Immature natural killer cell (primary cell): ENCODE measurements at regions not wholly inside any gene's neighbourhood (a gene's known extent, or its start where the extent isn't known, plus 50 kb on each side); places are given as distances from the start of the nearest gene placed in this dataset.
"Not testable (repeated sequence)": the region's sequence is repeated elsewhere in the genome, so short reads cannot be mapped to it uniquely, and the experiment has no call there.

Experiments used
- DNase-seq, 3 donors: peaks; one replicate each; pipeline ENCODE4 v3.0.0; 2022; ENCODE audit warnings: mixed read lengths in 1 of 3
- H3K27ac Mint-ChIP-seq, 6 donors: one replicate each; pipeline ENCODE4 v1.8.0; 2020; ENCODE audit warnings: mixed read lengths in 6 of 6, mild to moderate bottlenecking in 5 of 6, inconsistent platforms in 4 of 6, moderate library complexity in 3 of 6
- H3K27me3 Mint-ChIP-seq, 3 donors: one replicate each; pipeline ENCODE4 v1.8.0; 2020 to 2021; ENCODE audit warnings: low read depth in 3 of 3, mild to moderate bottlenecking in 3 of 3, mixed read lengths in 3 of 3, moderate library complexity in 3 of 3, inconsistent platforms in 1 of 3
- H3K36me3 Mint-ChIP-seq, 3 donors: one replicate each; pipeline ENCODE4 v1.8.0; 2020; ENCODE audit warnings: mixed read lengths in 3 of 3, inconsistent platforms in 2 of 3, mild to moderate bottlenecking in 2 of 3
- H3K4me1 Mint-ChIP-seq, 2 donors: one replicate each; pipeline ENCODE4 v1.8.0; 2020; ENCODE audit warnings: inconsistent platforms in 2 of 2, mild to moderate bottlenecking in 2 of 2, mixed read lengths in 2 of 2, moderate library complexity in 1 of 2
- H3K4me3 Mint-ChIP-seq, 5 donors: one replicate each; pipeline ENCODE4 v1.8.0; 2020; ENCODE audit warnings: mild to moderate bottlenecking in 5 of 5, mixed read lengths in 5 of 5, inconsistent platforms in 3 of 5, moderate library complexity in 3 of 5
- H3K9me3 Mint-ChIP-seq, 6 donors: one replicate each; pipeline ENCODE4 v1.8.0; 2020; ENCODE audit warnings: mild to moderate bottlenecking in 6 of 6, mixed read lengths in 6 of 6, inconsistent platforms in 4 of 6, moderate library complexity in 3 of 6

DNA sequence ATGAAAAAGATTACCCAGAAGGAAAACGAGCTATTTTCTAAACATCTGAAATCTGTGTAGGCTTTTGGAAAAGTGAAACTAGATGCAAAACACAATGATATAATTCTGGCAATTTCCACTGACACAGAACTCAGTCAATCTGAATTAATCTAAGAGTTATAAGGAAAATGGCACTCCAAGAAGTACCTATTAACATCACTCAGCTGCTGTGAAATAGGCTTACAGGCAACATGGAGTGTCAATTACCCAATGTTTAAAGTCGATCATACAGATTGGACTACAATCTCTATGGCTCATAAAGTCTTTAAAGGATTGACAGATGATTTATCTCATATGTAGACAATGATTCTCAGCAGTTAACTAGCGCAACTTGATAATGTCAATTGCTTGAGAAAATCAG, 120.9 kb downstream of the CCDC74A start:
- H3K4me1 Mint-ChIP-seq, H3K9me3 Mint-ChIP-seq, H3K36me3 Mint-ChIP-seq, H3K27ac Mint-ChIP-seq, H3K4me3 Mint-ChIP-seq, DNase-seq: not testable (repeated sequence)
- peaks cover 2 to 21% (median 5%) of the 10 kb centered on the region in 3 donors for H3K27me3 Mint-ChIP-seq

- H3K36me3 Mint-ChIP-seq, H3K4me1 Mint-ChIP-seq, DNase-seq, H3K9me3 Mint-ChIP-seq, H3K27ac Mint-ChIP-seq, H3K4me3 Mint-ChIP-seq: not testable (repeated sequence)
- peaks cover 3 to 15% (median 6%) of the 10 kb centered on the region in 3 donors for H3K27me3 Mint-ChIP-seq
Measured at GRCh38 chr2:131652246-131652645, 124.6 kb downstream of the CCDC74A start.

- H3K27ac Mint-ChIP-seq, H3K4me1 Mint-ChIP-seq, H3K9me3 Mint-ChIP-seq, H3K36me3 Mint-ChIP-seq, H3K4me3 Mint-ChIP-seq, DNase-seq: not testable (repeated sequence)
- H3K27me3 Mint-ChIP-seq = peaks cover 3 to 15% (median 6%) of the 10 kb centered on the region in 3 donors
Measured at GRCh38 chr2:131654107-131654506, 126.4 kb downstream of the CCDC74A start.

DNA sequence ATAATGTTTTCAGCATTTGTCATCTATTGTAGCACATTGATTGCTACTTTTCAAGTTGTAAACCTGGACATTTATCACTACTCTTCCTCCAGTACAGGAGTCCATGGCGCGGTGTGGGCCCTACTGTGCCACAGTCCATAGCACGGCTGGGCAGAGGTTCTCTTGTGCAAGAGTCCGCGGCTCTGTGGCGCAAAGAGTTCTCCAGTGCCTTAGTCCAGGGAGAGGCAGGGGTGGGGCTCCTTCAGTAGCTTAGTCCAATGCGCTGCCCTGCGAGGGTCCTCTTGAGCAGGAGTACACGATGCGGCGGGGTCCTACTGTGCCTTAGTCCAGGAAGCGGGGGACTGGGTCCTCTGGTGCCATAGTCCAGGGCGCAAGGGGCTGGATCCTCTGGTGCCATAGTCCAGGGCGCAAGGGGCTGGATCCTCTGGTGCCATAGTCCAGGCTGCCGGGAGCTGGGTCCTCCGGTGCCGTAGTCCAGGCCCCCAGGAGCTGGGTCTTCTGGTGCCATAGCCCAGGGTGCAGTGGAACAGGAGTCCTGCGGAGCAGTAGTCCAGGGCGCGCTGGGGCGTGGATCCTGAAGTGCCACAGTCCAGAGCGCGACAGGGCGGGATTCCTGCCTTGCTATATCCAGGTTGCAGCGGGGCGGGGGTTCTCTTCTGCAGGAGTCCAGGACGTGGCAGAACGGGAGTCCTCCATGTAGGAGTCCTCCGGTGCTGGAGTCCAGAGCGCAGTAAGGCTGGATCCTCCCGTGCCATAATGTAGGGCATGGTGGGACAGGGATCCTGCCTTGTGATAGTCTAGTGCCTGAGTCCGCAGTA, 129.3 kb downstream of the CCDC74A start:
- Mint-ChIP-seq H3K4me1 (no peaks in the 10 kb centered on the region), H3K27me3 (peaks cover 0 to 15% (median 3%) of the 10 kb centered on the region in 3 donors), H3K4me3 (no peak overlapping the region), H3K36me3 (no peaks in the 10 kb centered on the region), H3K27ac (no peak overlapping the region), H3K9me3 (peaks cover 0 to 1% (median 0%) of the 10 kb centered on the region in 6 donors)
- no peak for DNase-seq

GRCh38 chr2:131657895-131658768, 130.4 kb downstream of the CCDC74A start:
- no peak overlapping the region for H3K27ac Mint-ChIP-seq
- H3K27me3 Mint-ChIP-seq = peaks cover 3 to 13% (median 3%) of the 10 kb centered on the region in 3 donors
- H3K9me3 Mint-ChIP-seq = peaks cover 0 to 1% (median 0%) of the 10 kb centered on the region in 6 donors
- DNase-seq = no peak
- no peak overlapping the region for H3K4me3 Mint-ChIP-seq
- no peaks in the 10 kb centered on the region for H3K36me3 Mint-ChIP-seq
- H3K4me1 Mint-ChIP-seq = no peaks in the 10 kb centered on the region

DNA sequence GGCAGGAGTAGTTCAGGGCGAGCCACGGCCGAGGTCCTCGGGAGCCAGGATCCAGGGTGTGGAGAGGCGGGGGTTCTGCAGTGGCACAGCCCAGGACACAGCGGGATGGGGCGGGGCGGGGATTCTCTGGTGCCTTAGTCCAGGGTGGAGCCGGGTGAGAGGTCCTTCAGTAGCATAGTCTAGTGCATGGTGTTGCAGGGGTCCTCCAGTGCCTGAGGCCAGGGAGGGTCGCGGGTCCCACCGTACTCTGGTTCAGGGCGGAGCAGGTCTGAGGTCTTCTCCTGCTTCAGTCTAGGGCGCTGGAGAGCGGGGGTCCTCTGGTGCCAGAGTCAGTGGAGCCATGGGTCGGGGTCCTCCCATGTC, 131.1 kb downstream of the CCDC74A start:
- no peak for DNase-seq
- no peak overlapping the region for H3K4me3 Mint-ChIP-seq
- H3K4me1 Mint-ChIP-seq = no peaks in the 10 kb centered on the region
- no peak overlapping the region for H3K27ac Mint-ChIP-seq
- H3K9me3 Mint-ChIP-seq = peaks cover 0 to 1% (median 0%) of the 10 kb centered on the region in 6 donors
- H3K36me3 Mint-ChIP-seq = no peaks in the 10 kb centered on the region
- peaks cover 3 to 15% (median 5%) of the 10 kb centered on the region in 3 donors for H3K27me3 Mint-ChIP-seq

GRCh38 chr2:131659168-131659572, 131.5 kb downstream of the CCDC74A start:
- no peak overlapping the region for H3K4me3 Mint-ChIP-seq
- no peak overlapping the region for H3K27ac Mint-ChIP-seq
- H3K27me3 Mint-ChIP-seq = peaks cover 3 to 15% (median 5%) of the 10 kb centered on the region in 3 donors
- H3K9me3 Mint-ChIP-seq = no peaks in the 10 kb centered on the region
- DNase-seq = no peak
- no peaks in the 10 kb centered on the region for H3K36me3 Mint-ChIP-seq
- no peaks in the 10 kb centered on the region for H3K4me1 Mint-ChIP-seq

- DNase-seq, H3K9me3 Mint-ChIP-seq, H3K27me3 Mint-ChIP-seq, H3K27ac Mint-ChIP-seq, H3K4me3 Mint-ChIP-seq, H3K36me3 Mint-ChIP-seq, H3K4me1 Mint-ChIP-seq: not testable (repeated sequence)
Measured at GRCh38 chr2:131661101-131661782, 133.6 kb downstream of the CCDC74A start.

DNA sequence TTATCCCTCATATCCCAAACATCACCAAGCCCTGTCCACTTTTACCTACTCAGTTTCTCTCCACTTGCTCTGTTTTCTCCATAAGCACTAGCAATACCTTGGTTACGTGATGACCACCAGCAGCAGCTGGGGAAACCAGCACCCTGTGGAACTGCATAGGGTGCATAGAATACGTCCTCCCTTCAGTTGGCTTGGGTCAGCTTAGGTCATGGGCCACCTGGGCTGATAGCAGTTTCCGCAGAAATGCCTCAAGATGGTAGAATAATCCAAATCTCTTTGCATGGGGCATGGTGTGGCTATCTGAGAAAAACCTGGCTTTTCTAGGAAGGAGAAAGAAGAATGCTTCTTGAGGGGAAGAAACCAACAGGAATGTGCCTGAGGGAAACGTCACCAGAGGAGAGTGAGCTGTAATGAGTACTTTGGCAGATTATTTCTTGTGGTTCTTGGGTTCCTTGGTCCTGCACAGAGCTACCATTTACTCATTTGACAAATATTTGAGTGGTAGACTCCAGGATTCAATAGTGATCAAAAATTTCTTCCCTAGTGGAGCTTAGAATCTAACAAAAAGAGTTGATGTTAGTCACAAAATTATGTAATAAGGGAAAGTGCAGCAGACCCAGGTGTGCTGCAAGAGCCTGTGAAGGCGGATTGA, 134.3 kb downstream of the CCDC74A start:
- not testable (repeated sequence) for DNase-seq, H3K36me3 Mint-ChIP-seq, H3K4me1 Mint-ChIP-seq, H3K9me3 Mint-ChIP-seq, H3K27ac Mint-ChIP-seq, H3K27me3 Mint-ChIP-seq, H3K4me3 Mint-ChIP-seq

DNA sequence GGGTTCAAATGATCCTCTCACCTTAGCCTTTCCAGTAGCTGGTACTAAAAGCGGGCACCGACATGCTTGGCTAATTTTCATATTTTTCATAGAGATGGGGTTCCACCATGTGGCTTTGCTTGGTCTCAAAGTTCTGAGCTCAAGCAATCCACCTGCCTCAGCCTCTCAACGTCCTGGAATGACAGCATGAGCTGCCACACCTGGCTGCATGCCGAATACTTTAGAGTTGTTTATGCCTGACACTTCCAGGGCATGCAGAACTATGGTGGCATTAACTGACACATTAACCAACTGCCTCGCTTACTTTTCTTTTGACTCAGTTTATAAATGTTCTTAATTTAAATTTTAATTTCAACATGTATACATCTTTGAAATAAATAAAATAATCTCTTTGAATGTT, 135.8 kb downstream of the CCDC74A start:
- H3K4me1 Mint-ChIP-seq, H3K9me3 Mint-ChIP-seq, H3K36me3 Mint-ChIP-seq, H3K4me3 Mint-ChIP-seq, H3K27ac Mint-ChIP-seq, DNase-seq: not testable (repeated sequence)
- peaks cover 3 to 13% (median 4%) of the 10 kb centered on the region in 3 donors for H3K27me3 Mint-ChIP-seq

DNA sequence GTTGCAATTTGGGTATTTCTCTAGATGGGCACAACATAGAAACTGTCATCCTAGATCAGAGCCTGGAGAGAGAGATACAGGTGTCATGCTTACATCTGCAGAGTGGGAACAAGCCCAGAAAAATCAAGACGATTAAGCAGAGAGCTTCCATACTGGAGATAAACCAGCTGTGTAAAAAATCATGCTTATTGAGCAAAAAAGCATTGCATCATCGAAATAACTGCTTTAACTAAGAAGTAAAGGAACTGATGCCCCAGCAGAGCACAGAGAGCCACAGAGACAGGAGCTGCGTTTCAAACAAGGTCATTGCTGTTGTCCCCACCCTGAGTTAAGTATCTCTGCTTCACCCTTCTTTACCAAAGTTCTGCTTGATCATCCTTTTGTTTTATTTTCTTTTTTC, 138.0 kb downstream of the CCDC74A start:
- not testable (repeated sequence) for H3K4me3 Mint-ChIP-seq, H3K27ac Mint-ChIP-seq, DNase-seq, H3K4me1 Mint-ChIP-seq, H3K9me3 Mint-ChIP-seq, H3K36me3 Mint-ChIP-seq
- H3K27me3 Mint-ChIP-seq = peaks cover 3 to 13% (median 4%) of the 10 kb centered on the region in 3 donors

GRCh38 chr2:131668794-131669540, 141.3 kb downstream of the CCDC74A start:
- not testable (repeated sequence) for H3K4me1 Mint-ChIP-seq, H3K36me3 Mint-ChIP-seq, H3K9me3 Mint-ChIP-seq, H3K4me3 Mint-ChIP-seq, H3K27me3 Mint-ChIP-seq, H3K27ac Mint-ChIP-seq, DNase-seq

DNA sequence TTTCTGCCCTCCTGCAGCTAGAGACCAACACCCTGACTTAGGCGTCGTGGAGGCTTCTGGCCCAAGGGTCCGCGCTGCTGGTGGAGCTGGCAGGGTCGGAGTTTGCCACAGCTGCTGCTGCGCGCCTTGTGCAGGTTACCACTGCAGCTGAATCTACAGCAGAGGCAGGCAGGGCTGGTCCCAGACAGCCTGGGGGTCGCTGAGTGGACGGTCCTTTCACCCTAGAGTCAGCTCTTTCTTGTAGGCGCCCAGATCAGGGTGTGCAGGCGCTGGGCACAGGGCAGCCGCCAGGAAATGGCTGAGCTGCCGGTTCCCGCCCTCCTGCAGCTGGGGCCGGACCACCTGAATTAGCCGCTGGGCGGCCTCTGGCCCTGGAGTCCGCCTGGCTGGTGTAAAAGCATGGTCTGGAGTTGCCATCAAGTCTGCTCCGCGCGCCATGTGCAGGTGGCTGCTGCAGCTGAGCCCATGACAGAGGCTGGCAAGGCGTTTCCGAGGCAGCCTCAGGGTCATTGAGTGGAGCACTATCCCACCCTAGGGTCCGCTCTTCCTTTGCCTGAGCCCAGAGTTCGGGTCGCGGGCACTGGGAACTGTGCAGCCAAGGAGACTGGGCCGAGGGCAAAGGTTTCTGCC, 144.3 kb downstream of the CCDC74A start:
- H3K4me3 Mint-ChIP-seq, H3K9me3 Mint-ChIP-seq, H3K4me1 Mint-ChIP-seq, DNase-seq, H3K27ac Mint-ChIP-seq, H3K36me3 Mint-ChIP-seq: not testable (repeated sequence)
- peaks cover 7 to 26% (median 10%) of the 10 kb centered on the region in 3 donors for H3K27me3 Mint-ChIP-seq
